ENCODE measurements at regions not wholly inside any gene's neighbourhood (a gene's known extent, or its start where the extent isn't known, plus 50 kb on each side); places are given as distances from the start of the nearest gene placed in this dataset.
"Not testable (repeated sequence)": the region's sequence is repeated elsewhere in the genome, so short reads cannot be mapped to it uniquely, and the experiment has no call there.

- Histone ChIP-seq H3K4me3 (ENCODE audit: low read depth, low read length) (no peak overlapping the region), H3K36me3 (ENCODE audit: control insufficient read depth, insufficient read depth, low read length) (no peaks in the 10 kb centered on the region), H3K27me3 (ENCODE audit: control insufficient read depth, insufficient read depth, low read length) (no peaks in the 10 kb centered on the region)
- FAIRE-seq (no peak), DNase-seq (ENCODE audit: low read depth) (no peak)
- no peak for TF ChIP-seq CTCF (IDR thresholded peaks at IDR 0.05; ENCODE audit: insufficient read depth, low read length, severe bottlenecking)
Observed at GRCh38 chr11:10969387-10969786, 111.5 kb upstream of the ZBED5 start.

DNA sequence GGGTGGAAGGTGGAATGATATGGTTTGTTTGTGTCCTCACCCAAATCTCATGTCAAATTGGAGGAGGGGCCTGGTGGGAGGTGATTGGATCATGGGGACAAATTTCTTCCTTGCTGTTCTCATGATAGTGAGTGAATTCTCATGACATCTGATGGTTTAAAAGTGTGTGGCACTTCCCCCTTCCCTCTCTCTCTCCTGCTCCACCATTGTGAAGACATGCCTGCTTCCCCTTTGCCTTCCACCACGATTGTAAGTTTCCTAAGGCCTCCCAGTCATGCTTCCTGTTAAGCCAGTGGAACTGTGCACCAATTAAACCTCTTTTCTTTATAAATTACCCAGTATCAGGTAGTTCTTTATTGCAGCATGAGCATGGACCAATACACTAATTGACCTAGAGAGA lies 99.0 kb upstream of the ZBED5 start:
- FAIRE-seq; H3K4me3 ChIP-seq (ENCODE audit: low read depth, low read length); H3K27me3 ChIP-seq (ENCODE audit: control insufficient read depth, insufficient read depth, low read length); DNase-seq (ENCODE audit: low read depth); H3K36me3 ChIP-seq (ENCODE audit: control insufficient read depth, insufficient read depth, low read length): not testable (repeated sequence)

- Histone ChIP-seq H3K36me3 (ENCODE audit: control insufficient read depth, insufficient read depth, low read length) (no peaks in the 10 kb centered on the region), H3K27me3 (ENCODE audit: control insufficient read depth, insufficient read depth, low read length) (no peaks in the 10 kb centered on the region), H3K4me3 (ENCODE audit: low read depth, low read length) (no peak overlapping the region)
- FAIRE-seq (no peak), DNase-seq (ENCODE audit: low read depth) (no peak)
- no peak for TF ChIP-seq CTCF (IDR thresholded peaks at IDR 0.05; ENCODE audit: insufficient read depth, low read length, severe bottlenecking)
Observed at GRCh38 chr11:10955616-10956015, 97.8 kb upstream of the ZBED5 start.

GRCh38 chr11:10954184-10954583 lies 96.3 kb upstream of the ZBED5 start:
- no peaks in the 10 kb centered on the region for H3K36me3 ChIP-seq (ENCODE audit: control insufficient read depth, insufficient read depth, low read length)
- no peak for FAIRE-seq
- no peaks in the 10 kb centered on the region for H3K27me3 ChIP-seq (ENCODE audit: control insufficient read depth, insufficient read depth, low read length)
- no peak for TF ChIP-seq CTCF (IDR thresholded peaks at IDR 0.05; ENCODE audit: insufficient read depth, low read length, severe bottlenecking)
- DNase-seq (ENCODE audit: low read depth) = no peak
- no peak overlapping the region for H3K4me3 ChIP-seq (ENCODE audit: low read depth, low read length)

GRCh38 chr11:10952872-10953271 lies 95.0 kb upstream of the ZBED5 start:
- no peak for DNase-seq (ENCODE audit: low read depth)
- no peak overlapping the region for H3K4me3 ChIP-seq (ENCODE audit: low read depth, low read length)
- no peaks in the 10 kb centered on the region for H3K36me3 ChIP-seq (ENCODE audit: control insufficient read depth, insufficient read depth, low read length)
- no peaks in the 10 kb centered on the region for H3K27me3 ChIP-seq (ENCODE audit: control insufficient read depth, insufficient read depth, low read length)
- TF ChIP-seq CTCF (IDR thresholded peaks at IDR 0.05; ENCODE audit: insufficient read depth, low read length, severe bottlenecking) = no peak
- FAIRE-seq = no peak

DNA sequence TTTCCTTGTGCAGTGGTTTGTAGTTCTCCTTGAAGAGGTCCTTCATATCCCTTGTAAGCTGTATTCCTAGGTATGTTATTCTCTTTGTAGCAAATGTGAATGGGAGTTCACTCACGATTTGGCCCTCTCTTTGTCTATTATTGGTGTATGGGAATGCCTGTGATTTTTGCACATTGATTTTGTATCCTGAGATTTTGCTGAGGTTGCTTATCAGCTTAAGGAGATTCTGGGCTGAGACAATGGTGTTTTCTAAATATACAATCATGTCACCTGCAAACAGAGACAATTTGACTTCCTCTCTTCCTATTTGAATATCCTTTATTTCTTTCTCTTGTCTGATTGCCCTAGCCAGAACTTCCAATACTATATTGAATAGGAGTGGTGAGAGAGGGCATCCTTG lies 90.1 kb upstream of the ZBED5 start:
- not testable (repeated sequence) for H3K27me3 ChIP-seq (ENCODE audit: control insufficient read depth, insufficient read depth, low read length); DNase-seq (ENCODE audit: low read depth); H3K4me3 ChIP-seq (ENCODE audit: low read depth, low read length); H3K36me3 ChIP-seq (ENCODE audit: control insufficient read depth, insufficient read depth, low read length); FAIRE-seq

DNA sequence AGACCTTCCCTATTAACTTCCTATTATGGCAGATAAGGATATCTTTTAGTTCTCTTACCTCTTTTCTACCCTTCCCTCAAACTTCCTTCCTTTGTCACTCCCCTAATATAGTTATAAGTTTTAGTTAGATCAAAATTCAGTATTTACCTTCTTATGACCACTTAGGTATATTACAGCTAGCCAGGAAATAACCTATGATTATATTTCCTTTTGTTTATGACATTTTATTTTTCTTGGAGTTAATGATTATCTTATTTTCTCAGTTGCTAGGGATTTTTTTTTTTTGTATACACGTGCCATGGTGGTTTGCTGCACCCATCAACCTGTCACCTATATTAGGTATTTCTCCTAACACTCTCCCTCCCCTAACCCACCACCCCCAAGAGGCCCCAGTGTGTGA lies 88.2 kb upstream of the ZBED5 start:
- H3K4me3 ChIP-seq (ENCODE audit: low read depth, low read length) = no peak overlapping the region
- no peak for TF ChIP-seq CTCF (IDR thresholded peaks at IDR 0.05; ENCODE audit: insufficient read depth, low read length, severe bottlenecking)
- DNase-seq (ENCODE audit: low read depth) = no peak
- no peak for FAIRE-seq
- no peaks in the 10 kb centered on the region for H3K27me3 ChIP-seq (ENCODE audit: control insufficient read depth, insufficient read depth, low read length)
- no peaks in the 10 kb centered on the region for H3K36me3 ChIP-seq (ENCODE audit: control insufficient read depth, insufficient read depth, low read length)

Measured in bronchial epithelial cell (primary cell).